ENCODE measurements at regions not wholly inside any gene's neighbourhood (a gene's known extent, or its start where the extent isn't known, plus 50 kb on each side); places are given as distances from the start of the nearest gene placed in this dataset.

DNA sequence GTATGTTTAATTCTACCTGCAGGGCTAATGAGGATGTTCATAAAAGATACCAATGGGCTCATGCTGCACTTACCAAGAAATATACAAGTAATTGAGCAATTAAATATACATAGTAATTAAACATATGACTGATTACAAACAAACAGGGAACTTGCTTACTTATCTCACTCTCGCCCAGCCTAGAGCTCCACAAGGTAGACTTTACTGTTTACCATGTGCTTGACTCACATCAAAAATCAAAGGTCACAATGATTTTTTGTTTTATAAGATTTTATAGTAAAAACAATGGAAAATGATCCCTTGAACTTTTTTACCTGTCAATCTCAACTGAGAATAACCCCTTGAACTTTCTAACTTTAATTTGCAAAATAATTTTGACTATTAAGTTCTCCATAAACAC, 1395.1 kb downstream of the SUCLG1 start:
- TF ChIP-seq EZH2phosphoT487 (IDR thresholded peaks at IDR 0.05; ENCODE audit: insufficient read depth, low read depth) (no peak), EZH2 (IDR thresholded peaks at IDR 0.05; ENCODE audit: insufficient read depth, poor library complexity, severe bottlenecking) (no peak)
- no peak overlapping the region for H3K4me3 ChIP-seq
- H3K9me3 ChIP-seq (ENCODE audit: low read depth) = no peaks in the 10 kb centered on the region
- in situ Hi-C loops (cut with MboI) = no loop called here
- DNase-seq = no peak
- H3K27ac ChIP-seq = no peak overlapping the region
- no peak overlapping the region for H3K4me2 ChIP-seq (ENCODE audit: unreplicated experiment)
- WGBS, 2 experiments (ENCODE audit: low coverage in 1 of 2, low lambda C conversion rate in 2 of 2, missing lambda C conversion rate in 2 of 2) = 5 to 13% methylated on average over 1 of the region's 1 CpG
- no peaks in the 10 kb centered on the region for H3K9me2 ChIP-seq (ENCODE audit: insufficient read depth)
- H4K20me1 ChIP-seq (ENCODE audit: insufficient read depth) = no peaks in the 10 kb centered on the region
- no peaks in the 10 kb centered on the region for H3K36me3 ChIP-seq (ENCODE audit: low read depth)
- no peaks in the 10 kb centered on the region for H3K4me1 ChIP-seq (ENCODE audit: insufficient read depth)
- no peaks in the 10 kb centered on the region for H3K27me3 ChIP-seq (replicated peaks; ENCODE audit: insufficient read depth)
- no peak overlapping the region for H2AFZ ChIP-seq
- H3K79me2 ChIP-seq (ENCODE audit: insufficient read depth) = no peaks in the 10 kb centered on the region
- no peaks in the 10 kb centered on the region for H3F3A ChIP-seq (ENCODE audit: insufficient read depth)
- H3K9ac ChIP-seq = no peak overlapping the region

DNA sequence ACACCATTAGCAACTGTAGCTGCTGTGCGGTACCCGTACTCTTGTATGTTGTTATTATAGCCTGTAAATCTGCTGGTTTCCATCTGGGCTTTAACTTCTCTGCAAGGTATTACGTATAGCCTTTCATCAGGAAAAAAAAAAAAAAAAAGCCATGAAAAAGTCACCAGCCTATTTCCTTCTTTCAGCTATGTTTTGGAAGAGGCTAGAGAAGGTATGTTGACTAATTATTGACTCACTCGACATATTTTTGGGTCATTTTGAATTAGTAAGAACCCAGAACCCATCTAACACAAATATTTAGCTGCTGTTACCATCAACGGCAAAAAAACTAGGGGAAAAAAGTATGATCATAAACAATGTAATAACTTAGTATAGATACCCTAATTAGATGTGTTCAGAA, 1395.6 kb downstream of the SUCLG1 start:
- DNase-seq = no peak
- H2AFZ ChIP-seq = no peak overlapping the region

DNA sequence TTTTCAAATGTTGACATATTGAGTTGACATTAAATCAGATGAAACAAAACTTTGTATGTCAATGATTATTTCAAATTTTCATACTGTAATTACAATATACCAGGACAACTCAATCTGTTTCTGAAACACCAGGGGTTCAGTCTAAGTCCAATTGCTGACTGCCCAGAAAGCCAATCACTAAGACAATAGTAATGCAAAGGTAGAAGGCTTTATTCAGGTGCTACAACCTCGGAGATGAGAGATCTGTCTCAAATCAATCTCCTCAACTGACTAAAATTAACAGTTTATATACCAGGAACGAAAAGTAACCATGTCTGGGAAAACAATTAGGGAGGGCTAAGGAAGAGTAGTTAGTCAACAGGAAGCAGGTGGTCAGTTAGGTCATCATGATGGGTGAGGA, 1400.4 kb downstream of the SUCLG1 start:
- no peaks in the 10 kb centered on the region; the same call in 1 of the 2 replicates for H3F3A ChIP-seq (ENCODE audit: insufficient read depth)
- H3K27ac ChIP-seq = no peak overlapping the region
- WGBS, 2 experiments (ENCODE audit: low coverage in 1 of 2, low lambda C conversion rate in 2 of 2, missing lambda C conversion rate in 2 of 2) = 15% methylated on average over 2 of the region's 2 CpGs
- H3K4me2 ChIP-seq (ENCODE audit: unreplicated experiment) = no peak overlapping the region
- no peak overlapping the region for H2AFZ ChIP-seq
- H3K9me3 ChIP-seq (ENCODE audit: low read depth) = no peaks in the 10 kb centered on the region
- no peaks in the 10 kb centered on the region for H4K20me1 ChIP-seq (ENCODE audit: insufficient read depth)
- DNase-seq = no peak
- H3K36me3 ChIP-seq (ENCODE audit: low read depth) = no peaks in the 10 kb centered on the region
- no peaks in the 10 kb centered on the region for H3K27me3 ChIP-seq (replicated peaks; ENCODE audit: insufficient read depth)
- no peak for TF ChIP-seq EZH2 (IDR thresholded peaks at IDR 0.05; ENCODE audit: insufficient read depth, poor library complexity, severe bottlenecking)
- no peaks in the 10 kb centered on the region for H3K9me2 ChIP-seq (ENCODE audit: insufficient read depth)
- no peak overlapping the region for H3K4me3 ChIP-seq
- in situ Hi-C loops (cut with MboI) = no loop called here
- peaks cover 19% of the 10 kb centered on the region for H3K4me1 ChIP-seq (ENCODE audit: insufficient read depth)
- no peaks in the 10 kb centered on the region for H3K79me2 ChIP-seq (ENCODE audit: insufficient read depth)
- H3K9ac ChIP-seq = no peak overlapping the region

More for the DNA sequence above, 1395.6 kb downstream of the SUCLG1 start:
- Histone ChIP-seq H3K9me3 (ENCODE audit: low read depth) (no peaks in the 10 kb centered on the region), H3K36me3 (ENCODE audit: low read depth) (no peaks in the 10 kb centered on the region), H3K9me2 (ENCODE audit: insufficient read depth) (no peaks in the 10 kb centered on the region), H3K4me2 (ENCODE audit: unreplicated experiment) (no peak overlapping the region), H3K27me3 (replicated peaks; ENCODE audit: insufficient read depth) (no peaks in the 10 kb centered on the region), H3K27ac (no peak overlapping the region), H3K9ac (no peak overlapping the region), H3K4me3 (no peak overlapping the region), H4K20me1 (ENCODE audit: insufficient read depth) (no peaks in the 10 kb centered on the region), H3F3A (ENCODE audit: insufficient read depth) (no peaks in the 10 kb centered on the region), H3K4me1 (ENCODE audit: insufficient read depth) (no peaks in the 10 kb centered on the region), H3K79me2 (ENCODE audit: insufficient read depth) (no peaks in the 10 kb centered on the region)
- no peak for TF ChIP-seq EZH2phosphoT487 (IDR thresholded peaks at IDR 0.05; ENCODE audit: insufficient read depth, low read depth)
- no peak for TF ChIP-seq EZH2 (IDR thresholded peaks at IDR 0.05; ENCODE audit: insufficient read depth, poor library complexity, severe bottlenecking)
- in situ Hi-C loops (cut with MboI) = no loop called here
- WGBS, 2 experiments (ENCODE audit: low coverage in 1 of 2, low lambda C conversion rate in 2 of 2, missing lambda C conversion rate in 2 of 2) = 54 to 68% methylated on average over 5 of the region's 5 CpGs

DNA sequence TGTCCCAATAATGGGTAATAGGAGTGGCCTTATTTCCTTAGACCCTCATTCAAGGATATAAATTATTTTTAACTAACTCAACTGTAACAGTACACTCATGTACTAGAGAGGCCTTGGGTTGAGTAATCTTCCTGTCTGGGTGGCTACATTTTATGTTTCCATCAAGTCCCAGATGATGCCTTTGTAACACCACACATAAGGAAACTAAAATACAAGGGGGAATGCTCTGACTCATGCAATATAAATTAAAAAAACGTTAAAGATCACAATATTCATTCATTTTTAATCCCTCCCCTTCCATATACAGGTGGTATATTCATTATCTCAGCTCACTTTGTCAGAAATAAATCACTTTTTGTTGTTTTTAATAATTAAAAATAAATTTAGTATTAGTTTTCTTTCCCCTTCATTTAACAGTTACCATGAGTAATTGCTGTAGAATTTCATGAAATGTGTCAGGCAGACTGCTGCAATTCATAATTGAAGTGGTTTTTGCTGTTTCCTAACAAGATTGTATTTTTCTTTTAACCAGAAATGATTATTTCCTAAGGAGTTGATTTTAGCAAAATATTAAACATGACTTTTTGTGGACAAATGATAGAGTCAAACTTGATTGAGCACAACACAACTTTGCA, 1403.6 kb downstream of the SUCLG1 start:
- Histone ChIP-seq H4K20me1 (ENCODE audit: insufficient read depth) (no peaks in the 10 kb centered on the region), H3K9ac (no peak overlapping the region), H3K4me2 (ENCODE audit: unreplicated experiment) (peak overlapping the region; percentile 15), H3K4me3 (no peak overlapping the region), H3K27ac (peak overlapping the region; percentile 25), H3K36me3 (ENCODE audit: low read depth) (no peaks in the 10 kb centered on the region), H3K4me1 (ENCODE audit: insufficient read depth) (peaks cover 19% of the 10 kb centered on the region), H2AFZ (no peak overlapping the region), H3K9me3 (ENCODE audit: low read depth) (no peaks in the 10 kb centered on the region), H3K27me3 (replicated peaks; ENCODE audit: insufficient read depth) (no peaks in the 10 kb centered on the region), H3F3A (ENCODE audit: insufficient read depth) (no peaks in the 10 kb centered on the region; the same call in 1 of the 2 replicates), H3K9me2 (ENCODE audit: insufficient read depth) (no peaks in the 10 kb centered on the region), H3K79me2 (ENCODE audit: insufficient read depth) (no peaks in the 10 kb centered on the region)
- in situ Hi-C loops (cut with MboI) = no loop called here
- DNase-seq = peak; percentile 70
- TF ChIP-seq EZH2 (IDR thresholded peaks at IDR 0.05; ENCODE audit: insufficient read depth, poor library complexity, severe bottlenecking) = no peak
- no peak for TF ChIP-seq EZH2phosphoT487 (IDR thresholded peaks at IDR 0.05; ENCODE audit: insufficient read depth, low read depth)
- 0 to 2% methylated on average over 1 of the region's 1 CpG for WGBS, 2 experiments (ENCODE audit: low coverage in 1 of 2, low lambda C conversion rate in 2 of 2, missing lambda C conversion rate in 2 of 2)

Data from GM23248 (cell line).